Erythroblast (primary cell): ENCODE measurements at regions not wholly inside any gene's neighbourhood (a gene's known extent, or its start where the extent isn't known, plus 50 kb on each side); places are given as distances from the start of the nearest gene placed in this dataset.

Experiments
- GATA1 ChIP-seq: IDR thresholded peaks from 2 replicates; pipeline ENCODE4 v1.6.1; 2011; ENCODE audit warnings: low read depth, mild to moderate bottlenecking, control low read depth, low read length, moderate library complexity
- POLR2A ChIP-seq: IDR thresholded peaks from 2 replicates; pipeline ENCODE4 v1.6.1; 2011; ENCODE audit warnings: mild to moderate bottlenecking, low read length

GRCh38 chr2:35598310-35598709 is 757.3 kb upstream of the CRIM1 start:
- TF ChIP-seq POLR2A (no peak), GATA1 (no peak)
